DMS 273 (cell line): ENCODE measurements at regions not wholly inside any gene's neighbourhood (a gene's known extent, or its start where the extent isn't known, plus 50 kb on each side); places are given as distances from the start of the nearest gene placed in this dataset.

Experiments
- DNase-seq: peaks from one replicate; lab custom pipeline; 2025; ENCODE audit not compliant: unreplicated experiment; lab: John Stamatoyannopoulos, UW

GRCh38 chr15:31856581-31856980, 173.7 kb upstream of the CHRNA7 start:
- DNase-seq = no peak

GRCh38 chr15:31857194-31857593, 173.1 kb upstream of the CHRNA7 start:
- no peak for DNase-seq

GRCh38 chr15:31858026-31858425, 172.3 kb upstream of the CHRNA7 start:
- no peak for DNase-seq

GRCh38 chr15:31866248-31866647, 164.1 kb upstream of the CHRNA7 start:
- DNase-seq = no peak

- peak; percentile 52 for DNase-seq
These were observed 162.5 kb upstream of the CHRNA7 start for GRCh38 chr15:31867536-31868442.

- peak; percentile 61 for DNase-seq
These were observed 160.5 kb upstream of the CHRNA7 start for GRCh38 chr15:31869686-31870307.

GRCh38 chr15:31870328-31871165, 159.8 kb upstream of the CHRNA7 start, which contains the start of gene OTUD7A:
TSS of gene OTUD7A (minus strand) at chr15:31870673.
- peak; percentile 94 for DNase-seq

- peak; percentile 8 for DNase-seq
These were observed 159.0 kb upstream of the CHRNA7 start for GRCh38 chr15:31871166-31871886.

- DNase-seq = no peak
These were observed 158.4 kb upstream of the CHRNA7 start for GRCh38 chr15:31871887-31872281.

GRCh38 chr15:31887246-31887645, 143.1 kb upstream of the CHRNA7 start:
- no peak for DNase-seq

GRCh38 chr15:31892513-31892912, 137.8 kb upstream of the CHRNA7 start:
- no peak for DNase-seq

- no peak for DNase-seq
These were observed 136.5 kb upstream of the CHRNA7 start for GRCh38 chr15:31893780-31894179.

- no peak for DNase-seq
These were observed 132.6 kb upstream of the CHRNA7 start for GRCh38 chr15:31897746-31898145.

- DNase-seq = no peak
These were observed 128.8 kb upstream of the CHRNA7 start for GRCh38 chr15:31901501-31901900.

- DNase-seq = no peak
These were observed 125.3 kb upstream of the CHRNA7 start for GRCh38 chr15:31905054-31905453.

- DNase-seq = no peak
These were observed 104.8 kb upstream of the CHRNA7 start for GRCh38 chr15:31925541-31925940.

GRCh38 chr15:31930967-31931366, 99.3 kb upstream of the CHRNA7 start:
- no peak for DNase-seq

- no peak for DNase-seq
These were observed 97.7 kb upstream of the CHRNA7 start for GRCh38 chr15:31932576-31932975.

- no peak for DNase-seq
These were observed 95.5 kb upstream of the CHRNA7 start for GRCh38 chr15:31934821-31935220.

GRCh38 chr15:31953478-31953877, 76.8 kb upstream of the CHRNA7 start:
- DNase-seq = peak; percentile 1
